ENCODE measurements at regions not wholly inside any gene's neighbourhood (a gene's known extent, or its start where the extent isn't known, plus 50 kb on each side); places are given as distances from the start of the nearest gene placed in this dataset.

GRCh38 chr5:164941132-164941531 is 1435.7 kb downstream of the MAT2B start:
- TF ChIP-seq CTCF (IDR thresholded peaks at IDR 0.05; ENCODE audit: extremely low read depth in 1 of 2, insufficient read depth in 1 of 2, low read depth in 1 of 2, low read length in 2 of 2) (no peak), JUN (IDR thresholded peaks at IDR 0.05; ENCODE audit: borderline replicate concordance, insufficient read depth, insufficient read length, low read depth) (no peak)

All from endothelial cell of umbilical vein (primary cell).